HEK293 (cell line): ENCODE measurements at regions not wholly inside any gene's neighbourhood (a gene's known extent, or its start where the extent isn't known, plus 50 kb on each side); places are given as distances from the start of the nearest gene placed in this dataset.

Source experiments
- CTCF ChIA-PET: fragments of 350-600 bp; formaldehyde crosslinking; extraction: SDS; loops from one replicate; lab custom pipeline; 2021; ENCODE audit warnings: antibody characterized with exemption; lab: Yijun Ruan, JAX
- POLR2A ChIA-PET: fragments of 300-600 bp; formaldehyde crosslinking; extraction: SDS; loops from one replicate; lab custom pipeline; 2020; ENCODE audit warnings: antibody characterized with exemption, inconsistent platforms; lab: Yijun Ruan, JAX
- H3K27ac ChIP-seq: fragments of 200-500 bp; sonication (Bioruptor generic); 2 replicates; pipeline ENCODE4 v1.5.1; 2014; ENCODE audit warnings: low read depth, low read length, control low read depth, inconsistent platforms; ENCODE audit errors: extremely low read depth
- H3K36me3 ChIP-seq, 2 experiments: fragments of 200-500 bp in 1 of 2; sonication (Bioruptor generic) in 1 of 2; 1 replicate in 1 of 2; 2 replicates in 1 of 2; pipeline ENCODE4 v1.5.1; 2014 to 2017; ENCODE audit warnings: inconsistent platforms in 2 of 2, low read length in 2 of 2; ENCODE audit not compliant: control insufficient read depth in 2 of 2, insufficient read depth in 1 of 2
- H3K4me1 ChIP-seq: fragments of 200-500 bp; sonication (Bioruptor generic); 2 replicates; pipeline ENCODE4 v1.5.1; 2014; ENCODE audit warnings: mild to moderate bottlenecking, low read length, inconsistent platforms; ENCODE audit not compliant: control insufficient read depth, insufficient read depth
- H3K4me3 ChIP-seq: 2 replicates; pipeline ENCODE4 v1.5.1; 2011; ENCODE audit warnings: low read depth, mild to moderate bottlenecking, control low read depth, low read length, moderate library complexity
- H3K9me3 ChIP-seq: fragments of 200-500 bp; sonication (Bioruptor generic); 2 replicates; pipeline ENCODE4 v1.5.1; 2014; ENCODE audit warnings: low read depth, low read length, inconsistent platforms; ENCODE audit not compliant: control insufficient read depth, insufficient read depth
- PRDM1 ChIP-seq: fragments of 450-650 bp; formaldehyde crosslinking; IDR thresholded peaks from 2 replicates; pipeline ENCODE4; 2016; ENCODE audit warnings: missing biosample characterization, missing genetic modification characterization
- SCRT2 ChIP-seq: fragments of 450-650 bp; formaldehyde crosslinking; IDR thresholded peaks from 2 replicates; pipeline ENCODE4 v1.5.1; 2016; ENCODE audit warnings: missing biosample characterization, missing genetic modification characterization
- SETDB1 ChIP-seq: IDR thresholded peaks from one replicate; pipeline ENCODE4 v1.6.1; 2017; ENCODE audit warnings: mild to moderate bottlenecking, low read length, moderate library complexity, mixed read lengths; ENCODE audit not compliant: insufficient read length
- ZBTB21 ChIP-seq: fragments of 450-650 bp; formaldehyde crosslinking; IDR thresholded peaks from 2 replicates; pipeline ENCODE4 v1.5.1; 2017; ENCODE audit warnings: missing biosample characterization, missing genetic modification characterization
- ZNF10 ChIP-seq: fragments of 450-650 bp; formaldehyde crosslinking; IDR thresholded peaks from 2 replicates; pipeline ENCODE4 v1.5.1; 2017; ENCODE audit warnings: missing biosample characterization, missing genetic modification characterization
- ZNF19 ChIP-seq: fragments of 450-650 bp; formaldehyde crosslinking; IDR thresholded peaks from 2 replicates; pipeline ENCODE4; 2016; ENCODE audit warnings: missing biosample characterization, missing genetic modification characterization, low read depth
- ZNF223 ChIP-seq: fragments of 450-650 bp; formaldehyde crosslinking; IDR thresholded peaks from 2 replicates; pipeline ENCODE4 v1.5.1; 2016; ENCODE audit warnings: missing biosample characterization, missing genetic modification characterization
- ZNF266 ChIP-seq: fragments of 450-650 bp; formaldehyde crosslinking; IDR thresholded peaks from 2 replicates; pipeline ENCODE4 v1.5.1; 2016; ENCODE audit warnings: missing biosample characterization, missing genetic modification characterization, low read depth
- ZNF311 ChIP-seq: fragments of 450-650 bp; formaldehyde crosslinking; IDR thresholded peaks from 2 replicates; pipeline ENCODE4 v1.5.1; 2017; ENCODE audit warnings: missing biosample characterization, missing genetic modification characterization, borderline replicate concordance
- ZNF324 ChIP-seq: fragments of 450-650 bp; formaldehyde crosslinking; IDR thresholded peaks from 2 replicates; pipeline ENCODE4 v1.5.1; 2016; ENCODE audit warnings: missing biosample characterization, missing genetic modification characterization
- ZNF416 ChIP-seq: fragments of 450-650 bp; formaldehyde crosslinking; IDR thresholded peaks from 2 replicates; pipeline ENCODE4 v1.5.1; 2016; ENCODE audit warnings: missing biosample characterization, missing genetic modification characterization
- ZNF423 ChIP-seq: fragments of 450-650 bp; formaldehyde crosslinking; IDR thresholded peaks from 2 replicates; pipeline ENCODE4 v1.5.1; 2016; ENCODE audit warnings: missing biosample characterization, missing genetic modification characterization
- ZNF600 ChIP-seq: fragments of 450-650 bp; formaldehyde crosslinking; IDR thresholded peaks from 2 replicates; pipeline ENCODE4 v1.5.1; 2016; ENCODE audit warnings: missing biosample characterization, missing genetic modification characterization
- ZNF623 ChIP-seq: fragments of 450-650 bp; formaldehyde crosslinking; IDR thresholded peaks from 2 replicates; pipeline ENCODE4 v1.5.1; 2016; ENCODE audit warnings: missing biosample characterization, missing genetic modification characterization
- ZNF629 ChIP-seq: fragments of 450-650 bp; formaldehyde crosslinking; IDR thresholded peaks from 2 replicates; pipeline ENCODE4 v1.5.1; 2017; ENCODE audit warnings: missing biosample characterization, missing genetic modification characterization
- ZNF76 ChIP-seq: fragments of 450-650 bp; formaldehyde crosslinking; IDR thresholded peaks from 2 replicates; pipeline ENCODE4; 2016; ENCODE audit warnings: low read depth, missing biosample characterization, missing genetic modification characterization, borderline replicate concordance
- ZNF777 ChIP-seq: fragments of 450-650 bp; formaldehyde crosslinking; IDR thresholded peaks from 2 replicates; pipeline ENCODE4 v1.5.1; 2017; ENCODE audit warnings: missing biosample characterization, missing genetic modification characterization, borderline replicate concordance
- TF ChIP-seq, protein P1 (sequence below): fragments of 450-650 bp; formaldehyde crosslinking; IDR thresholded peaks from 2 replicates; pipeline ENCODE4 v1.5.1; 2017; ENCODE audit warnings: missing biosample characterization, missing genetic modification characterization
- TF ChIP-seq, protein P2 (sequence below): fragments of 450-650 bp; formaldehyde crosslinking; IDR thresholded peaks from 2 replicates; pipeline ENCODE4 v1.5.1; 2016; ENCODE audit warnings: missing biosample characterization, missing genetic modification characterization

DNA sequence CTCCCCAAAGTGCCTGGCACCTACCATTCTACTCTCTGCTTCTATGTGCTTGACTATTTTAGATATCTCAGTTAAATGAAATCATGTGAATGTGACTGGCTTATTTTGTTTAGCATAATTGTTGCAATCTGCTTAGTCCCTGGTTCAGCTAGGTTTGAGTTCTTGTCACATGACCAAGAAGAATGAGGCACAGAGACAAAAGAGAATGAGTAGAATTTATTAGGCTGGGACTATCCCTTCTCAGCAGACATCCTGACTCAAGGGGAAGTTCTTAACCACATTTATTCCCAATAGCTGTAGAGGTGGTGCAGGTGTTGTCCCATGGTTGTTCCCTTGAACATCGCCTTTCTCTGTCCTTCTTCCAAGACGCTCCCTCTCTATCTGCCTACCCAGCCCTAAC is 1485.7 kb downstream of the KCNT2 start (continued):
- TF ChIP-seq, protein P1, sequence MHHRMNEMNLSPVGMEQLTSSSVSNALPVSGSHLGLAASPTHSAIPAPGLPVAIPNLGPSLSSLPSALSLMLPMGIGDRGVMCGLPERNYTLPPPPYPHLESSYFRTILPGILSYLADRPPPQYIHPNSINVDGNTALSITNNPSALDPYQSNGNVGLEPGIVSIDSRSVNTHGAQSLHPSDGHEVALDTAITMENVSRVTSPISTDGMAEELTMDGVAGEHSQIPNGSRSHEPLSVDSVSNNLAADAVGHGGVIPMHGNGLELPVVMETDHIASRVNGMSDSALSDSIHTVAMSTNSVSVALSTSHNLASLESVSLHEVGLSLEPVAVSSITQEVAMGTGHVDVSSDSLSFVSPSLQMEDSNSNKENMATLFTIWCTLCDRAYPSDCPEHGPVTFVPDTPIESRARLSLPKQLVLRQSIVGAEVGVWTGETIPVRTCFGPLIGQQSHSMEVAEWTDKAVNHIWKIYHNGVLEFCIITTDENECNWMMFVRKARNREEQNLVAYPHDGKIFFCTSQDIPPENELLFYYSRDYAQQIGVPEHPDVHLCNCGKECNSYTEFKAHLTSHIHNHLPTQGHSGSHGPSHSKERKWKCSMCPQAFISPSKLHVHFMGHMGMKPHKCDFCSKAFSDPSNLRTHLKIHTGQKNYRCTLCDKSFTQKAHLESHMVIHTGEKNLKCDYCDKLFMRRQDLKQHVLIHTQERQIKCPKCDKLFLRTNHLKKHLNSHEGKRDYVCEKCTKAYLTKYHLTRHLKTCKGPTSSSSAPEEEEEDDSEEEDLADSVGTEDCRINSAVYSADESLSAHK: no peak
- TF ChIP-seq ZNF76 (tag by site-specific recombination) (no peak), PRDM1 (tag by site-specific recombination) (no peak), ZNF423 (tag by site-specific recombination) (no peak), ZNF266 (tag by site-specific recombination) (no peak), ZBTB21 (tag by site-specific recombination) (no peak), ZNF324 (tag by site-specific recombination) (no peak), ZNF416 (tag by site-specific recombination) (no peak), ZNF10 (tag by site-specific recombination) (no peak), ZNF600 (tag by site-specific recombination) (no peak)

DNA sequence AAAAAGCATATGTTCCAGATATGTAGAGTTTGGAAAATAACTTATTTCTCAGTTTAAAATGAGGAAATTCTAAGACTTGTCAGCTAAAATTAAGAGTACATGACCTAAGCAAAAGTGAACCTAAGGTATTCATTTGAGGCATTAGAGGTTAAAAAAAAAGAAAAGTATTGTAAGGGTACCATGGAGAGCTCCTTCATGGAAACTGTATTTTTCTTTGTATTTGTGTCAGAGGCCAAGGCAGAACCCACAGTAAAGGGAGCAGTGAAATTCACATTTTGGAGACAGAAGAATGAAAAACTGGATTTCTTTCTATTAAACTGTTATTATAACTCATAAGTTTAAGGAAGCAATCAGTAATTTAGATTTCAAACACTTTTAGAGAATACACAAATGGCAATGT is 1494.8 kb downstream of the KCNT2 start:
- Histone ChIP-seq H3K27ac (no peak overlapping the region), H3K4me1 (no peaks in the 10 kb centered on the region), H3K36me3 (no peaks in the 10 kb centered on the region), H3K9me3 (no peaks in the 10 kb centered on the region), H3K4me3 (no peak overlapping the region)
- ChIA-PET CTCF (interaction anchor here (0.6 kb wide), 1 partner anchor 325 kb away, joined by 3 read pairs; no protein-coding TSS in a partner anchor), POLR2A (no interaction called here)
- TF ChIP-seq ZNF777 (tag by site-specific recombination): no peak
- TF ChIP-seq, protein P2, sequence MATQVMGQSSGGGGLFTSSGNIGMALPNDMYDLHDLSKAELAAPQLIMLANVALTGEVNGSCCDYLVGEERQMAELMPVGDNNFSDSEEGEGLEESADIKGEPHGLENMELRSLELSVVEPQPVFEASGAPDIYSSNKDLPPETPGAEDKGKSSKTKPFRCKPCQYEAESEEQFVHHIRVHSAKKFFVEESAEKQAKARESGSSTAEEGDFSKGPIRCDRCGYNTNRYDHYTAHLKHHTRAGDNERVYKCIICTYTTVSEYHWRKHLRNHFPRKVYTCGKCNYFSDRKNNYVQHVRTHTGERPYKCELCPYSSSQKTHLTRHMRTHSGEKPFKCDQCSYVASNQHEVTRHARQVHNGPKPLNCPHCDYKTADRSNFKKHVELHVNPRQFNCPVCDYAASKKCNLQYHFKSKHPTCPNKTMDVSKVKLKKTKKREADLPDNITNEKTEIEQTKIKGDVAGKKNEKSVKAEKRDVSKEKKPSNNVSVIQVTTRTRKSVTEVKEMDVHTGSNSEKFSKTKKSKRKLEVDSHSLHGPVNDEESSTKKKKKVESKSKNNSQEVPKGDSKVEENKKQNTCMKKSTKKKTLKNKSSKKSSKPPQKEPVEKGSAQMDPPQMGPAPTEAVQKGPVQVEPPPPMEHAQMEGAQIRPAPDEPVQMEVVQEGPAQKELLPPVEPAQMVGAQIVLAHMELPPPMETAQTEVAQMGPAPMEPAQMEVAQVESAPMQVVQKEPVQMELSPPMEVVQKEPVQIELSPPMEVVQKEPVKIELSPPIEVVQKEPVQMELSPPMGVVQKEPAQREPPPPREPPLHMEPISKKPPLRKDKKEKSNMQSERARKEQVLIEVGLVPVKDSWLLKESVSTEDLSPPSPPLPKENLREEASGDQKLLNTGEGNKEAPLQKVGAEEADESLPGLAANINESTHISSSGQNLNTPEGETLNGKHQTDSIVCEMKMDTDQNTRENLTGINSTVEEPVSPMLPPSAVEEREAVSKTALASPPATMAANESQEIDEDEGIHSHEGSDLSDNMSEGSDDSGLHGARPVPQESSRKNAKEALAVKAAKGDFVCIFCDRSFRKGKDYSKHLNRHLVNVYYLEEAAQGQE (tag by site-specific recombination): peak; percentile 85

DNA sequence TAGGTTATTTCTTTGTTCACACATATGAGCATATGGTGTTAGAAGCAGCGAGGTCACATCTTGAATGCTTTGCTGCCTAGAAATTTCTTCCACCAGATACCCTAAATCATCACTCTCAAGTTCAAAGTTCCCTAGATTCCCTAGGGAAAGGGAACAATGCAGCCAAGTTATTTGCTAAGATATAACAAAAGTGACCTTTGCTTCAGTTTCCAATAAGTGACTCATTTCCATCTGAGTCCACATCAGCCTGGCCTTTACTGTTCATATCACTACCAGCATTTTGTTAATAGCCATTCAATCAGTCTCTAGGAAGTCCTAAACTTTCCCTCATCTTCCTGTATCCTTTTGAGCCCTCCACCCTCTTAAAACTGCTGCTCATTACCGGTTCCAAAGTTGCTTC is 1502.5 kb downstream of the KCNT2 start:
- CTCF ChIA-PET: no interaction called here
- no peak overlapping the region for H3K27ac ChIP-seq
- TF ChIP-seq ZNF623 (tag by site-specific recombination) (no peak), ZNF423 (tag by site-specific recombination) (no peak), SETDB1 (no peak), ZNF223 (tag by site-specific recombination) (no peak), ZNF311 (tag by site-specific recombination) (no peak), ZNF629 (tag by site-specific recombination) (no peak), SCRT2 (tag by site-specific recombination) (no peak), ZNF19 (no peak)
- TF ChIP-seq, all 188 proteins: peak for 0
- no peaks in the 10 kb centered on the region for H3K9me3 ChIP-seq
- H3K36me3 ChIP-seq: no peaks in the 10 kb centered on the region
- no peaks in the 10 kb centered on the region for H3K4me1 ChIP-seq
- H3K4me3 ChIP-seq: no peak overlapping the region
- POLR2A ChIA-PET: no interaction called here
